ENCODE measurements at regions not wholly inside any gene's neighbourhood (a gene's known extent, or its start where the extent isn't known, plus 50 kb on each side); places are given as distances from the start of the nearest gene placed in this dataset.

- TF ChIP-seq ZNF462 (CRISPR knock-in tag; IDR thresholded peaks at IDR 0.05) (no peak), ETS1 (IDR thresholded peaks at IDR 0.05) (no peak), JUNB (IDR thresholded peaks at IDR 0.05; ENCODE audit: unreplicated experiment) (no peak), CREB1 (CRISPR knock-in tag; IDR thresholded peaks at IDR 0.05; ENCODE audit: low read depth) (no peak), EZH2phosphoT487 (IDR thresholded peaks at IDR 0.05; ENCODE audit: unreplicated experiment) (no peak), ZNF114 (CRISPR knock-in tag; IDR thresholded peaks at IDR 0.05) (no peak), EZH2 (IDR thresholded peaks at IDR 0.05; ENCODE audit: low read depth, unreplicated experiment) (no peak), STAT1 (IDR thresholded peaks at IDR 0.05; ENCODE audit: unreplicated experiment) (no peak)
These were observed 80.7 kb upstream of the NHSL1 start (continued) for GRCh38 chr6:138580040-138580439.

GRCh38 chr6:138580801-138581200, 81.5 kb upstream of the NHSL1 start:
- H3K36me3 ChIP-seq (ENCODE audit: insufficient read depth) = no peaks in the 10 kb centered on the region
- ATAC-seq (no peak), DNase-seq (ENCODE audit: low spot score) (no peak)
- peaks cover 11% of the 10 kb centered on the region for H3K27me3 Mint-ChIP-seq (ENCODE audit: insufficient read depth, low read depth, poor library complexity)
- no peak overlapping the region for H2AFZ ChIP-seq
- no peaks in the 10 kb centered on the region; the same call in 1 of the 2 replicates for H4K20me1 ChIP-seq (replicated peaks; ENCODE audit: insufficient read depth)
- H3K4me3 Mint-ChIP-seq = no peak overlapping the region
- H3K27me3 ChIP-seq (ENCODE audit: insufficient read depth) = no peaks in the 10 kb centered on the region
- no peaks in the 10 kb centered on the region; the same call in 1 of the 2 replicates for H3F3A ChIP-seq (replicated peaks; ENCODE audit: low read depth)
- peaks cover 24% of the 10 kb centered on the region for H3K4me1 Mint-ChIP-seq
- peaks cover 22% of the 10 kb centered on the region; the same call in 1 of the 2 replicates for H3K79me2 ChIP-seq (replicated peaks; ENCODE audit: insufficient read depth)
- H3K4me1 ChIP-seq (ENCODE audit: insufficient read depth) = peaks cover 24% of the 10 kb centered on the region
- H3K27ac ChIP-seq (ENCODE audit: low read depth) = peak overlapping the region; percentile 45; the same call in 1 of the 2 replicates
- no peaks in the 10 kb centered on the region for H3K9me3 Mint-ChIP-seq
- peak overlapping the region; percentile 22; the same call in 1 of the 2 replicates for H3K27ac Mint-ChIP-seq
- H3K4me2 ChIP-seq = no peak overlapping the region
- H3K9me2 ChIP-seq (ENCODE audit: insufficient read depth) = no peaks in the 10 kb centered on the region
- no peak overlapping the region for H3K4me3 ChIP-seq
- H3K36me3 Mint-ChIP-seq (ENCODE audit: low read depth) = no peaks in the 10 kb centered on the region
- no peak for TF ChIP-seq ZNF331 (CRISPR knock-in tag; IDR thresholded peaks at IDR 0.05; ENCODE audit: low read depth)
- no peak for TF ChIP-seq ZNF462 (CRISPR knock-in tag; IDR thresholded peaks at IDR 0.05)

Data from GM23338 (cell line).